Panc1 (cell line): ENCODE measurements at regions not wholly inside any gene's neighbourhood (a gene's known extent, or its start where the extent isn't known, plus 50 kb on each side); places are given as distances from the start of the nearest gene placed in this dataset.

ENCODE experiments used
- ATAC-seq: fragments of 200-7000 bp; cut with Tn5 transposase; 2 replicates; pipeline ENCODE4 v1.9.1; 2020; ENCODE audit warnings: mild to moderate bottlenecking, moderate library complexity
- BruUV-seq: library from RNA; stranded (reverse); fragments of 400-500 nt; replicated peaks from 2 replicates; lab custom pipeline; 2021; lab: Mats Ljungman, UMichigan
- CTCF ChIA-PET: fragments of 300-600 bp; sonication (Branson Sonifier 250); formaldehyde crosslinking; loops from one replicate; lab custom pipeline; 2022; ENCODE audit warnings: antibody characterized with exemption; lab: Charles Lee
- POLR2A ChIA-PET: fragments of 300-600 bp; sonication (Branson Sonifier 250); formaldehyde crosslinking; loops from one replicate; lab custom pipeline; 2022; ENCODE audit warnings: antibody characterized with exemption; lab: Charles Lee
- DNase-seq: peaks from one replicate; pipeline ENCODE4 v3.0.0-alpha.2; 2010; ENCODE audit warnings: low read depth, low spot score
- H3K27ac ChIP-seq: 2 replicates; pipeline ENCODE4 v1.5.1; 2011; ENCODE audit warnings: mild to moderate bottlenecking, low read length, inconsistent platforms
- H3K27me3 ChIP-seq: fragments of 200-500 bp; sonication (Bioruptor generic); 2 replicates; pipeline ENCODE4 v1.6.0; 2014; ENCODE audit warnings: low read length, inconsistent platforms; ENCODE audit not compliant: control insufficient read depth, insufficient read depth
- H3K36me3 ChIP-seq: fragments of 200-500 bp; sonication (Bioruptor generic); 2 replicates; pipeline ENCODE4 v1.5.1; 2014; ENCODE audit warnings: inconsistent platforms, mild to moderate bottlenecking, low read length, moderate library complexity; ENCODE audit not compliant: control insufficient read depth, insufficient read depth
- H3K4me1 ChIP-seq: 2 replicates; pipeline ENCODE4 v1.5.1; 2011; ENCODE audit warnings: inconsistent platforms, mild to moderate bottlenecking, low read length, moderate library complexity; ENCODE audit not compliant: control insufficient read depth, insufficient read depth
- H3K4me3 ChIP-seq, 2 experiments: 2 replicates each; pipeline ENCODE4 v1.5.1; 2011 to 2012; ENCODE audit warnings: low read depth in 2 of 2, low read length in 2 of 2, mild to moderate bottlenecking in 2 of 2, inconsistent platforms in 1 of 2, moderate library complexity in 1 of 2
- H3K9me3 ChIP-seq: fragments of 200-500 bp; sonication (Bioruptor generic); 2 replicates; pipeline ENCODE4 v1.5.1; 2014; ENCODE audit warnings: low read depth, mild to moderate bottlenecking, inconsistent platforms, low read length, moderate library complexity; ENCODE audit not compliant: control insufficient read depth, insufficient read depth
- CTCF ChIP-seq: fragments of 450-650 bp; IDR thresholded peaks from 2 replicates; pipeline ENCODE4 v1.5.1; 2017; ENCODE audit warnings: mild to moderate bottlenecking
- POLR2AphosphoS5 ChIP-seq: IDR thresholded peaks from 2 replicates; pipeline ENCODE4 v1.6.1; 2012; ENCODE audit warnings: mild to moderate bottlenecking, low read depth, low read length, moderate library complexity
- REST ChIP-seq, 2 experiments: IDR thresholded peaks; 2 replicates each; pipeline ENCODE4 v1.6.1; 2011 to 2012; ENCODE audit warnings: low read depth in 2 of 2, control low read depth in 1 of 2, low read length in 1 of 2, mild to moderate bottlenecking in 1 of 2, moderate library complexity in 1 of 2; ENCODE audit not compliant: insufficient read depth in 1 of 2
- SIN3A ChIP-seq: IDR thresholded peaks from 2 replicates; pipeline ENCODE4 v1.6.1; 2012; ENCODE audit warnings: low read depth, mild to moderate bottlenecking, low read length, moderate library complexity, borderline replicate concordance; ENCODE audit not compliant: insufficient read depth
- TCF7L2 ChIP-seq: IDR thresholded peaks from 2 replicates; pipeline ENCODE4 v1.6.1; 2011; ENCODE audit warnings: mild to moderate bottlenecking, low read depth, low read length, inconsistent platforms
- in situ Hi-C: cut with HindIII; loops from 2 replicates; pipeline ENCODE4 v1.10.0; 2016; ENCODE audit warnings: low sequenced_read_pairs, low pct_unique_long_range_greater_than_20kb
- intact Hi-C: fragments of 100-400 bp; cut with micrococcal nuclease; formaldehyde crosslinking; loops from one replicate; pipeline ENCODE4 v1.10.0; 2022; ENCODE audit not compliant: unreplicated experiment

- no peaks in the 10 kb centered on the region for H3K27me3 ChIP-seq
- BruUV-seq, result no TSS peak
These were observed 724.8 kb upstream of the LUZP2 start for GRCh38 chr11:23772081-23772480.

GRCh38 chr11:23778971-23779370 lies 717.9 kb upstream of the LUZP2 start:
- Histone ChIP-seq H3K27ac (no peak overlapping the region), H3K4me1 (no peaks in the 10 kb centered on the region), H3K4me3 (no peak overlapping the region), H3K27me3 (no peaks in the 10 kb centered on the region), H3K9me3 (no peaks in the 10 kb centered on the region; the same call in 1 of the 2 replicates), H3K36me3 (no peaks in the 10 kb centered on the region)
- POLR2A ChIA-PET, result no interaction called here
- in situ Hi-C loops (no loop called here), intact Hi-C loops (no loop called here)
- ATAC-seq (no peak), DNase-seq (no peak)
- CTCF ChIA-PET, result no interaction called here
- BruUV-seq, result no TSS peak
- TF ChIP-seq REST (IDR thresholded peaks at IDR 0.05; ENCODE audit: insufficient read depth in 1 of 2, low read depth in 2 of 2, low read length in 1 of 2), result no peak
- TF ChIP-seq TCF7L2, result no peak
- TF ChIP-seq SIN3A, result no peak
- no peak for TF ChIP-seq CTCF
- no peak for TF ChIP-seq POLR2AphosphoS5

More at GRCh38 chr11:23772081-23772480, 724.8 kb upstream of the LUZP2 start:
- ChIA-PET POLR2A (no interaction called here), CTCF (no interaction called here)
- no peaks in the 10 kb centered on the region for H3K4me1 ChIP-seq
- ATAC-seq (no peak), DNase-seq (no peak)
- H3K27ac ChIP-seq, result no peak overlapping the region
- in situ Hi-C loops, result no loop called here
- no peaks in the 10 kb centered on the region for H3K36me3 ChIP-seq
- intact Hi-C loops, result no loop called here
- H3K9me3 ChIP-seq, result peaks cover 12% of the 10 kb centered on the region
- H3K4me3 ChIP-seq, result no peak overlapping the region
- TF ChIP-seq CTCF (no peak), POLR2AphosphoS5 (no peak), SIN3A (no peak), TCF7L2 (no peak), REST (IDR thresholded peaks at IDR 0.05; ENCODE audit: insufficient read depth in 1 of 2, low read depth in 2 of 2, low read length in 1 of 2) (no peak)
